SU-DHL-6 (cell line): ENCODE measurements at regions not wholly inside any gene's neighbourhood (a gene's known extent, or its start where the extent isn't known, plus 50 kb on each side); places are given as distances from the start of the nearest gene placed in this dataset.

Source experiments
- EZH2phosphoT487 ChIP-seq: fragments of 200-600 bp; sonication (generic), shearing (Covaris generic); conservative IDR thresholded peaks from 2 replicates; pipeline ENCODE4 v1.6.1; 2018; ENCODE audit warnings: mild to moderate bottlenecking, antibody characterized with exemption, low read length, moderate library complexity, mixed read lengths
- TF ChIP-seq, protein P1 (sequence below): fragments of 200-600 bp; sonication (generic); IDR thresholded peaks from one replicate; pipeline ENCODE4 v1.5.1; 2017; ENCODE audit warnings: antibody characterized with exemption, mild to moderate bottlenecking, low read length, moderate library complexity; ENCODE audit not compliant: insufficient read depth, poor library complexity, severe bottlenecking

- TF ChIP-seq, protein P1, sequence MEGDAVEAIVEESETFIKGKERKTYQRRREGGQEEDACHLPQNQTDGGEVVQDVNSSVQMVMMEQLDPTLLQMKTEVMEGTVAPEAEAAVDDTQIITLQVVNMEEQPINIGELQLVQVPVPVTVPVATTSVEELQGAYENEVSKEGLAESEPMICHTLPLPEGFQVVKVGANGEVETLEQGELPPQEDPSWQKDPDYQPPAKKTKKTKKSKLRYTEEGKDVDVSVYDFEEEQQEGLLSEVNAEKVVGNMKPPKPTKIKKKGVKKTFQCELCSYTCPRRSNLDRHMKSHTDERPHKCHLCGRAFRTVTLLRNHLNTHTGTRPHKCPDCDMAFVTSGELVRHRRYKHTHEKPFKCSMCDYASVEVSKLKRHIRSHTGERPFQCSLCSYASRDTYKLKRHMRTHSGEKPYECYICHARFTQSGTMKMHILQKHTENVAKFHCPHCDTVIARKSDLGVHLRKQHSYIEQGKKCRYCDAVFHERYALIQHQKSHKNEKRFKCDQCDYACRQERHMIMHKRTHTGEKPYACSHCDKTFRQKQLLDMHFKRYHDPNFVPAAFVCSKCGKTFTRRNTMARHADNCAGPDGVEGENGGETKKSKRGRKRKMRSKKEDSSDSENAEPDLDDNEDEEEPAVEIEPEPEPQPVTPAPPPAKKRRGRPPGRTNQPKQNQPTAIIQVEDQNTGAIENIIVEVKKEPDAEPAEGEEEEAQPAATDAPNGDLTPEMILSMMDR = no peak
- TF ChIP-seq EZH2phosphoT487 = no peak
Observed at GRCh38 chr1:200265104-200265503, 144.7 kb downstream of the ZNF281 start.
